WERI-Rb-1 (cell line): ENCODE measurements at regions not wholly inside any gene's neighbourhood (a gene's known extent, or its start where the extent isn't known, plus 50 kb on each side); places are given as distances from the start of the nearest gene placed in this dataset.

Experiments used
- DNase-seq: peaks from one replicate; pipeline ENCODE4 v3.0.0-alpha.2; 2020
- H3K27ac ChIP-seq: fragments of 250-450 bp; sonication (Bioruptor Pico); 2 replicates; pipeline ENCODE4 v1.5.1; 2020; ENCODE audit warnings: mild to moderate bottlenecking, moderate library complexity
- H3K27me3 ChIP-seq: fragments of 250-450 bp; sonication (Bioruptor Pico); 2 replicates; pipeline ENCODE4 v1.5.1; 2021; ENCODE audit warnings: mild to moderate bottlenecking, low read depth, moderate library complexity; ENCODE audit not compliant: insufficient read depth, severe bottlenecking
- H3K36me3 ChIP-seq: fragments of 250-450 bp; sonication (Bioruptor Pico); 2 replicates; pipeline ENCODE4 v1.5.1; 2020; ENCODE audit warnings: mild to moderate bottlenecking, moderate library complexity
- H3K4me3 ChIP-seq: 2 replicates; pipeline ENCODE4 v1.5.1; 2011; ENCODE audit warnings: low read depth, mild to moderate bottlenecking, control low read depth, low read length
- H3K9me3 ChIP-seq: fragments of 250-450 bp; sonication (Bioruptor Pico); 2 replicates; pipeline ENCODE4 v1.5.1; 2021; ENCODE audit warnings: mild to moderate bottlenecking, moderate library complexity; ENCODE audit not compliant: severe bottlenecking
- TF ChIP-seq, protein P1 (sequence below): IDR thresholded peaks from 2 replicates; pipeline ENCODE4 v1.5.1; 2011; ENCODE audit warnings: low read depth, mild to moderate bottlenecking, control low read depth, inconsistent platforms, low read length

- Histone ChIP-seq H3K27ac (no peak overlapping the region), H3K36me3 (no peaks in the 10 kb centered on the region), H3K27me3 (no peaks in the 10 kb centered on the region), H3K4me3 (no peak overlapping the region), H3K9me3 (no peaks in the 10 kb centered on the region)
- DNase-seq = no peak
- TF ChIP-seq, protein P1, sequence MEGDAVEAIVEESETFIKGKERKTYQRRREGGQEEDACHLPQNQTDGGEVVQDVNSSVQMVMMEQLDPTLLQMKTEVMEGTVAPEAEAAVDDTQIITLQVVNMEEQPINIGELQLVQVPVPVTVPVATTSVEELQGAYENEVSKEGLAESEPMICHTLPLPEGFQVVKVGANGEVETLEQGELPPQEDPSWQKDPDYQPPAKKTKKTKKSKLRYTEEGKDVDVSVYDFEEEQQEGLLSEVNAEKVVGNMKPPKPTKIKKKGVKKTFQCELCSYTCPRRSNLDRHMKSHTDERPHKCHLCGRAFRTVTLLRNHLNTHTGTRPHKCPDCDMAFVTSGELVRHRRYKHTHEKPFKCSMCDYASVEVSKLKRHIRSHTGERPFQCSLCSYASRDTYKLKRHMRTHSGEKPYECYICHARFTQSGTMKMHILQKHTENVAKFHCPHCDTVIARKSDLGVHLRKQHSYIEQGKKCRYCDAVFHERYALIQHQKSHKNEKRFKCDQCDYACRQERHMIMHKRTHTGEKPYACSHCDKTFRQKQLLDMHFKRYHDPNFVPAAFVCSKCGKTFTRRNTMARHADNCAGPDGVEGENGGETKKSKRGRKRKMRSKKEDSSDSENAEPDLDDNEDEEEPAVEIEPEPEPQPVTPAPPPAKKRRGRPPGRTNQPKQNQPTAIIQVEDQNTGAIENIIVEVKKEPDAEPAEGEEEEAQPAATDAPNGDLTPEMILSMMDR = no peak
Measured at GRCh38 chr3:107975529-107976201, 115.2 kb downstream of the CD47 start.

GRCh38 chr3:107973961-107974360, 116.9 kb downstream of the CD47 start:
- TF ChIP-seq, protein P1 = no peak

GRCh38 chr3:107973152-107973551, 117.7 kb downstream of the CD47 start:
- no peaks in the 10 kb centered on the region for H3K27me3 ChIP-seq
- TF ChIP-seq, protein P1 = no peak
- no peak for DNase-seq
- no peaks in the 10 kb centered on the region for H3K9me3 ChIP-seq
- H3K27ac ChIP-seq = no peak overlapping the region
- no peak overlapping the region for H3K4me3 ChIP-seq
- no peaks in the 10 kb centered on the region for H3K36me3 ChIP-seq

More at GRCh38 chr3:107973961-107974360, 116.9 kb downstream of the CD47 start:
- Histone ChIP-seq H3K9me3 (no peaks in the 10 kb centered on the region), H3K27me3 (no peaks in the 10 kb centered on the region), H3K36me3 (no peaks in the 10 kb centered on the region), H3K4me3 (no peak overlapping the region), H3K27ac (no peak overlapping the region)
- no peak for DNase-seq

GRCh38 chr3:107970993-107971580, 119.7 kb downstream of the CD47 start:
- no peaks in the 10 kb centered on the region for H3K27me3 ChIP-seq
- TF ChIP-seq, protein P1 = no peak
- no peak overlapping the region for H3K27ac ChIP-seq
- no peaks in the 10 kb centered on the region for H3K9me3 ChIP-seq
- H3K4me3 ChIP-seq = no peak overlapping the region
- no peak for DNase-seq
- no peaks in the 10 kb centered on the region for H3K36me3 ChIP-seq

GRCh38 chr3:107969994-107970819, 120.6 kb downstream of the CD47 start:
- no peak for DNase-seq
- Histone ChIP-seq H3K9me3 (no peaks in the 10 kb centered on the region), H3K27ac (no peak overlapping the region)

More at GRCh38 chr3:107969994-107970819, 120.6 kb downstream of the CD47 start:
- H3K36me3 ChIP-seq = no peaks in the 10 kb centered on the region
- H3K27me3 ChIP-seq = no peaks in the 10 kb centered on the region
- no peak overlapping the region for H3K4me3 ChIP-seq
- TF ChIP-seq, protein P1 = no peak
